Sigmoid colon (tissue), 6 donors: ENCODE measurements at regions not wholly inside any gene's neighbourhood (a gene's known extent, or its start where the extent isn't known, plus 50 kb on each side); places are given as distances from the start of the nearest gene placed in this dataset.

Source experiments
- DNase-seq: peaks from one replicate; pipeline ENCODE4 v3.0.0-alpha.2; 2019
- H3K27ac ChIP-seq, 4 donors: fragments of 200-600 bp; sonication (generic); one replicate each; pipeline ENCODE4 v1.5.1; 2016 to 2019; ENCODE audit warnings: mild to moderate bottlenecking in 1 of 4
- H3K27me3 ChIP-seq, 3 donors: fragments of 200-600 bp; sonication (generic); one replicate each; pipeline ENCODE4 v1.5.1; 2019; ENCODE audit warnings: mild to moderate bottlenecking in 1 of 3
- H3K36me3 ChIP-seq, 4 donors: fragments of 200-600 bp; sonication (generic); one replicate each; pipeline ENCODE4 v1.5.1; 2016 to 2019
- H3K4me1 ChIP-seq, 4 donors: fragments of 200-600 bp; sonication (generic); one replicate each; pipeline ENCODE4 v1.5.1; 2017 to 2019
- H3K4me3 ChIP-seq, 4 donors: fragments of 200-600 bp; sonication (generic); one replicate each; pipeline ENCODE4 v1.5.1; 2017 to 2019; ENCODE audit warnings: mild to moderate bottlenecking in 2 of 4, moderate library complexity in 1 of 4
- H3K9me3 ChIP-seq, 4 donors: fragments of 200-600 bp in 3 of 4; sonication (generic) in 3 of 4; one replicate each; pipeline versions ENCODE4 v1.5.1 to v1.6.1; 2013 to 2019
- CTCF ChIP-seq, 4 experiments: fragments of 450-650 bp in 3 of 4; fragments of 200-600 bp in 1 of 4; IDR thresholded peaks; one replicate each; pipeline ENCODE4 v1.5.1; 2016 to 2019; ENCODE audit warnings: antibody characterized with exemption in 4 of 4, mild to moderate bottlenecking in 3 of 4, moderate library complexity in 2 of 4
- EP300 ChIP-seq, 4 donors: sonication (generic); formaldehyde crosslinking; IDR thresholded peaks; one replicate each; pipeline ENCODE4 v1.6.1; 2017; ENCODE audit warnings: antibody characterized with exemption in 4 of 4
- POLR2A ChIP-seq, 2 donors: fragments of 450-650 bp; IDR thresholded peaks; one replicate each; pipeline ENCODE4 v1.6.1; 2016; ENCODE audit warnings: antibody characterized with exemption in 2 of 2, mild to moderate bottlenecking in 2 of 2, moderate library complexity in 2 of 2
- POLR2AphosphoS5 ChIP-seq, 4 donors: sonication (generic); formaldehyde crosslinking; IDR thresholded peaks; one replicate each; pipeline ENCODE4 v1.6.1; 2017; ENCODE audit warnings: antibody characterized with exemption in 4 of 4
- WGBS, 2 donors: extraction: QIAGEN DNeasy Blood & Tissue Kit; methylation state at CpG; one replicate each; pipeline ENCODE4 v1.1.7; 2013; 5-methylcytosine and 5-hydroxymethylcytosine counted together
- intact Hi-C: fragments of 100-400 bp; cut with DNase I; formaldehyde crosslinking; loops from one replicate; pipeline ENCODE4 v1.15.1; 2023
- donor health status: healthy with polysubstance abuse.
- donor health status: healthy.

- DNase-seq, result no peak
- Histone ChIP-seq H3K4me1 (no peaks in the 10 kb centered on the region), H3K9me3 (no peaks in the 10 kb centered on the region), H3K4me3 (no peak overlapping the region), H3K36me3 (no peaks in the 10 kb centered on the region), H3K27me3 (no peaks in the 10 kb centered on the region), H3K27ac (no peak overlapping the region)
- intact Hi-C loops, result no loop called here
- 22 to 26% methylated on average over 10 of the region's 10 CpGs for WGBS, 2 donors
- TF ChIP-seq POLR2A (IDR thresholded peaks at IDR 0.05) (no peak), CTCF (IDR thresholded peaks at IDR 0.05) (no peak), POLR2AphosphoS5 (IDR thresholded peaks at IDR 0.05) (no peak), EP300 (IDR thresholded peaks at IDR 0.05) (no peak)
These were observed 317.4 kb upstream of the SOX11 start for GRCh38 chr2:5374762-5375161.

DNA sequence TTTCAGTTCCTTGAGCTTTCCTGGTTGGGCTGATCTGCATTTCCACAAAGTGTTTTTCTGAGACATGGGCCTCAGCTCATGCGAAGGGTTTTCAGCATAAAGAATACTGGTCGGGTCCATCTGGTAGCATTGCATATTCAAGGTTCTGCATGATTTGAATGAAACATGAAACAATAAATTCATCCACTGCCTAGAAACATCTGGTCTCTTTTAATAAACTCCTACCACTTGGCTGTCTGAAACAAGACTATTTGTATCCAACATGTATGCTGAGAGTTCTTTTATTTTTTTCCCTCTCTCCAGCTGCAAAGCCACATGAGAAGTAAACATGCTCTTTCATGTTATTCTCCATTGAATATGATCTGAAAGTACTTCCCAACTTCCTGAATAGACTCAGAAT lies 314.9 kb upstream of the SOX11 start:
- H3K4me3 ChIP-seq, result no peak overlapping the region
- no peak for DNase-seq
- intact Hi-C loops, result no loop called here
- 86 to 87% methylated on average over 2 of the region's 2 CpGs for WGBS, 2 donors
- no peaks in the 10 kb centered on the region for H3K4me1 ChIP-seq
- H3K9me3 ChIP-seq, result no peaks in the 10 kb centered on the region
- H3K36me3 ChIP-seq, result no peaks in the 10 kb centered on the region
- no peak overlapping the region for H3K27ac ChIP-seq
- H3K27me3 ChIP-seq, result no peaks in the 10 kb centered on the region
- no peak for TF ChIP-seq CTCF (IDR thresholded peaks at IDR 0.05)
- no peak for TF ChIP-seq POLR2A (IDR thresholded peaks at IDR 0.05)
- TF ChIP-seq POLR2AphosphoS5 (IDR thresholded peaks at IDR 0.05), result no peak
- no peak for TF ChIP-seq EP300 (IDR thresholded peaks at IDR 0.05)

- intact Hi-C loops, result no loop called here
These were observed 312.4 kb upstream of the SOX11 start for GRCh38 chr2:5379811-5380210.

DNA sequence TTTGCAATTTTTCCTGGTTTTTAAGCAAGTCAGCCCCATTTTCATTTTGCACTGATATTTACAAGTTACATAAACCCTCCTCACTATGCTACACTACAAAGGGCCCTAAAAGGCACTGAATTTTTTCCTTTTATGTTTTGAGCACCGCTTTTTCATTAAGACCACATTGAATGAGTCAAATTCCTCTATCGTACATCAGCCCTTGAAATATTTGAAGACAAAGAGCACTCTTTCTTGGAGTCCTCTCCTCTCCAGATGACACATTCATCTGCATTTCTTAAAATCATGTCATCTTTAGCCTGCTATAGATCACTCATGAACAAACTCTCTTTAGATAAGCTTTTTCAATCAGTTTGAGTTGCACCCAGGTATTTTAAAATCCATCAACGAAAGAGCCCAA lies 306.6 kb upstream of the SOX11 start:
- TF ChIP-seq POLR2AphosphoS5 (IDR thresholded peaks at IDR 0.05) (no peak), POLR2A (IDR thresholded peaks at IDR 0.05) (no peak), EP300 (IDR thresholded peaks at IDR 0.05) (no peak), CTCF (IDR thresholded peaks at IDR 0.05) (no peak)
- Histone ChIP-seq H3K4me3 (no peak overlapping the region), H3K27ac (no peak overlapping the region), H3K27me3 (no peaks in the 10 kb centered on the region), H3K9me3 (no peaks in the 10 kb centered on the region), H3K36me3 (no peaks in the 10 kb centered on the region), H3K4me1 (no peaks in the 10 kb centered on the region)
- intact Hi-C loops, result no loop called here
- DNase-seq, result no peak
- WGBS, 2 donors, result 92% methylated on average over 3 of the region's 3 CpGs

More at GRCh38 chr2:5379811-5380210, 312.4 kb upstream of the SOX11 start:
- H3K9me3 ChIP-seq, result no peaks in the 10 kb centered on the region
- H3K27ac ChIP-seq, result no peak overlapping the region
- WGBS, 2 donors, result 54 to 79% methylated on average over 1 of the region's 1 CpG
- no peaks in the 10 kb centered on the region for H3K4me1 ChIP-seq
- no peak for TF ChIP-seq POLR2A (IDR thresholded peaks at IDR 0.05)
- TF ChIP-seq POLR2AphosphoS5 (IDR thresholded peaks at IDR 0.05), result no peak
- TF ChIP-seq EP300 (IDR thresholded peaks at IDR 0.05), result no peak
- no peak for TF ChIP-seq CTCF (IDR thresholded peaks at IDR 0.05)
- H3K27me3 ChIP-seq, result no peaks in the 10 kb centered on the region
- no peak for DNase-seq
- no peaks in the 10 kb centered on the region for H3K36me3 ChIP-seq
- H3K4me3 ChIP-seq, result no peak overlapping the region

DNA sequence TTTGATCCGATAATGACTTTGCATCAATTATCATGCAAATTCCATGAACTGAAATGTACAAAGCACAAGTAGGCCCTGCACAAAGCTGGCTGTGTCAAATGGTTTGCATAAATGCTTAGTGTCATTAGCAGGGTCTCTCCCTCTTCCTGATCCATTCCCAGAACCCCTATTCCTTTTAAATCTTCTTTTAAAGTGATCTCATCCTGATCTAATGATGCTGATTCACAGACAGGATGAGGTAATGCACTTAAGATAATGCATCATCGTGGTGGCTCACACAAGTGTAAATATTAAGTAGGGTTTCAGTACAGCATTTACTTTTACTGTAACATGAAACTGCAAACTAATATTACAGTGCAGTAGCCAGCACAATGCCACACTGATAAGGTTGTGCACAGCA lies 304.8 kb upstream of the SOX11 start:
- Histone ChIP-seq H3K36me3 (no peaks in the 10 kb centered on the region), H3K27ac (no peak overlapping the region), H3K27me3 (no peaks in the 10 kb centered on the region), H3K9me3 (no peaks in the 10 kb centered on the region), H3K4me3 (no peak overlapping the region), H3K4me1 (no peaks in the 10 kb centered on the region)
- intact Hi-C loops, result no loop called here
- no peak for DNase-seq
- WGBS, 2 donors, result 66 to 68% methylated on average over 2 of the region's 2 CpGs
- no peak for TF ChIP-seq EP300 (IDR thresholded peaks at IDR 0.05)
- TF ChIP-seq POLR2A (IDR thresholded peaks at IDR 0.05), result no peak
- TF ChIP-seq POLR2AphosphoS5 (IDR thresholded peaks at IDR 0.05), result no peak
- no peak for TF ChIP-seq CTCF (IDR thresholded peaks at IDR 0.05)
